Gastrocnemius medialis (tissue), 4 donors: ENCODE measurements at regions not wholly inside any gene's neighbourhood (a gene's known extent, or its start where the extent isn't known, plus 50 kb on each side); places are given as distances from the start of the nearest gene placed in this dataset.
"Not testable (repeated sequence)": the region's sequence is repeated elsewhere in the genome, so short reads cannot be mapped to it uniquely, and the experiment has no call there.

Experiments used
- ATAC-seq, 2 donors: fragments of 150-250 bp; one replicate each; pipeline ENCODE4 v1.9.1; 2016
- DNase-seq, 2 donors: peaks; one replicate each; pipeline ENCODE4 v3.0.0-alpha.2; 2019
- H3K27ac ChIP-seq, 4 donors: fragments of 200-600 bp; sonication (generic); 1 replicate in 1 of 4; 2 replicates in 3 of 4; pipeline ENCODE4 v1.5.1; 2016 to 2018; ENCODE audit warnings: mild to moderate bottlenecking in 2 of 4, moderate library complexity in 1 of 4
- H3K27me3 ChIP-seq, 3 donors: fragments of 200-600 bp; sonication (generic) in 2 of 3; 1 replicate in 1 of 3; 2 replicates in 2 of 3; pipeline versions ENCODE4 v1.5.1 to v1.6.0; 2016 to 2019; ENCODE audit warnings: mild to moderate bottlenecking in 1 of 3, moderate library complexity in 1 of 3
- H3K36me3 ChIP-seq, 2 donors: fragments of 200-600 bp; sonication (generic) in 1 of 2; one replicate each; pipeline ENCODE4 v1.5.1; 2017 to 2018
- H3K4me1 ChIP-seq, 2 donors: fragments of 200-600 bp; sonication (generic) in 1 of 2; one replicate each; pipeline ENCODE4 v1.5.1; 2016 to 2017; ENCODE audit warnings: mild to moderate bottlenecking in 2 of 2
- H3K4me3 ChIP-seq, 4 donors: fragments of 200-600 bp; sonication (generic) in 3 of 4; 1 replicate in 1 of 4; 2 replicates in 3 of 4; pipeline ENCODE4 v1.5.1; 2016 to 2019; ENCODE audit warnings: mild to moderate bottlenecking in 2 of 4
- H3K9me3 ChIP-seq, 3 donors: fragments of 200-600 bp; sonication (generic) in 2 of 3; 1 replicate in 1 of 3; 2 replicates in 2 of 3; pipeline ENCODE4 v1.5.1; 2016 to 2019
- POLR2A ChIP-seq, 2 donors: fragments of 450-650 bp; IDR thresholded peaks; one replicate each; pipeline ENCODE4 v1.6.1; 2017; ENCODE audit warnings: antibody characterized with exemption in 2 of 2, mild to moderate bottlenecking in 2 of 2, moderate library complexity in 2 of 2
- in situ Hi-C, 4 donors: fragments of 200-750 bp; cut with MboI; loops; one replicate each; pipeline versions ENCODE4 v1.15.0 to v1.8.0; 2017; ENCODE audit warnings: low sequenced_read_pairs in 4 of 4
- intact Hi-C: fragments of 100-400 bp; cut with DNase I; formaldehyde crosslinking; loops from one replicate; pipeline ENCODE4 v1.15.1; 2023; ENCODE audit warnings: low total_unique reads
- TF ChIP-seq, protein P1 (sequence below), 5 experiments: fragments of 450-650 bp in 3 of 5; fragments of 200-600 bp in 2 of 5; sonication (generic) in 2 of 5; IDR thresholded peaks in 4 of 5; conservative IDR thresholded peaks in 1 of 5; 1 replicate in 4 of 5; 2 replicates in 1 of 5; pipeline ENCODE4 v1.5.1; 2016 to 2019; ENCODE audit warnings: antibody characterized with exemption in 5 of 5, mild to moderate bottlenecking in 3 of 5, moderate library complexity in 3 of 5

DNA sequence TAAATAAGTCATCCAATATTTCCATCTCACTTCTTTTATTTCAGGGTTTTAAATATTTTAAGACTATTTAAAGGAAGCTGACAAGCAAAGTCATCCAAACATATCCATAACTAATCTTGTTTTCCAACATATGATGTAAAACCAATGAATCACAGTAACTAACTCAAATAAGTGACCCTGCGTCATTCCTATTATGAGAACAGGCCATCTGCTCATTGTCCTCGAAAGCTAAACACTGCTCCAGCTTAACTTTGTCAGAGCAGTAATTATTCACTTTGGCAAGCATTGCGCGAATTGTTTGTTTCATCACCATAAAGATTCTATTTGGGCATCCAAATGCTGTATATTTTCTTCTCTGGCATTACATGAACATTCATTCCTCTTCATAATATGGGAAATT, 99.1 kb downstream of the CAPZA3 start:
- Histone ChIP-seq H3K27me3 (no peaks in the 10 kb centered on the region), H3K4me1 (no peaks in the 10 kb centered on the region), H3K9me3 (no peaks in the 10 kb centered on the region), H3K4me3 (no peak overlapping the region), H3K27ac (no peak overlapping the region), H3K36me3 (no peaks in the 10 kb centered on the region)
- ATAC-seq: no peak
- intact Hi-C loops: no loop called here
- in situ Hi-C loops: no loop called here
- TF ChIP-seq POLR2A (IDR thresholded peaks at IDR 0.05): no peak
- TF ChIP-seq, protein P1, sequence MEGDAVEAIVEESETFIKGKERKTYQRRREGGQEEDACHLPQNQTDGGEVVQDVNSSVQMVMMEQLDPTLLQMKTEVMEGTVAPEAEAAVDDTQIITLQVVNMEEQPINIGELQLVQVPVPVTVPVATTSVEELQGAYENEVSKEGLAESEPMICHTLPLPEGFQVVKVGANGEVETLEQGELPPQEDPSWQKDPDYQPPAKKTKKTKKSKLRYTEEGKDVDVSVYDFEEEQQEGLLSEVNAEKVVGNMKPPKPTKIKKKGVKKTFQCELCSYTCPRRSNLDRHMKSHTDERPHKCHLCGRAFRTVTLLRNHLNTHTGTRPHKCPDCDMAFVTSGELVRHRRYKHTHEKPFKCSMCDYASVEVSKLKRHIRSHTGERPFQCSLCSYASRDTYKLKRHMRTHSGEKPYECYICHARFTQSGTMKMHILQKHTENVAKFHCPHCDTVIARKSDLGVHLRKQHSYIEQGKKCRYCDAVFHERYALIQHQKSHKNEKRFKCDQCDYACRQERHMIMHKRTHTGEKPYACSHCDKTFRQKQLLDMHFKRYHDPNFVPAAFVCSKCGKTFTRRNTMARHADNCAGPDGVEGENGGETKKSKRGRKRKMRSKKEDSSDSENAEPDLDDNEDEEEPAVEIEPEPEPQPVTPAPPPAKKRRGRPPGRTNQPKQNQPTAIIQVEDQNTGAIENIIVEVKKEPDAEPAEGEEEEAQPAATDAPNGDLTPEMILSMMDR (IDR thresholded peaks at IDR 0.05 in 4 of 5, conservative IDR thresholded peaks at IDR 0.05 in 1 of 5): no peak
- DNase-seq: no peak

DNA sequence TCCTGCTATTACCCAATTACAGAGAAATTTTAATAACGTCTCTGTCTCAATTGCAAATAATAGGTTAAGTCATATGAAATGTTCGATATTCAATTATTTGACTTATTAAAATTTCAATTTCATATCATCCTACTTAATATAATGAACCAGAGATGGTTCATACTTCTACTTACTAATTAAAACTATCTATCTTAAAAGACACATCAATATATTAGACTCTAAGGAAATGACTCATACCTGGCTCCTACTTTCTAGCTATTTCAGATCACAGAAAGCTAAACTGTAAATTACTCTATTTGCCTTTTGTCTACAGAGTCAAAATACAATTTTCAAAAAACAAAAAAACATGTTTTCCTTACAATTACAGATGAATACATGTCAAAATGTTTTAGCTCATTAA, 99.6 kb downstream of the CAPZA3 start:
- DNase-seq (no peak), ATAC-seq (no peak)
- no peaks in the 10 kb centered on the region for H3K4me1 ChIP-seq
- no peaks in the 10 kb centered on the region for H3K9me3 ChIP-seq
- H3K27ac ChIP-seq: no peak overlapping the region
- intact Hi-C loops: no loop called here
- H3K4me3 ChIP-seq: no peak overlapping the region
- in situ Hi-C loops: no loop called here
- H3K36me3 ChIP-seq: no peaks in the 10 kb centered on the region
- no peak for TF ChIP-seq POLR2A (IDR thresholded peaks at IDR 0.05)
- TF ChIP-seq, protein P1 (IDR thresholded peaks at IDR 0.05 in 4 of 5, conservative IDR thresholded peaks at IDR 0.05 in 1 of 5): no peak
- no peaks in the 10 kb centered on the region for H3K27me3 ChIP-seq

DNA sequence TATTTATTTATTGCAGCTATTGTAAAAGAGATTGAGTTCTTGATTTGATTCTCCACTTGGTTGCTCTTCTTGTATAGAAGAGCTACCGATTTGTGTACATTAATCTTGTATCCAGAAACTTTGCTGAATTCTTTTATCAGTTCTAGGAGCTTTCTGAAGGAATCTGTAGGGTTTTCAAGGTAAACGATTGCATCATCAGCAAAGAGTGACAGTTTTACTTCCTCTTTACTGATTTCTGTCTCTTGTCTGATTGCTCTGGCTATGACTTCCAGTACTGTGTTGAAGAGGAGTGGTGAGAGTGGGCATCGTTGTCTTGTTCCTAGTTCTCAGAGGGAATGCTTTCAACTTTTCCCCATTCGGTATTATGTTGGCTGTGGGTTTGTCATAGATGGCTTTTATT, 103.1 kb downstream of the CAPZA3 start:
- H3K27me3 ChIP-seq, DNase-seq, in situ Hi-C loops, H3K36me3 ChIP-seq, H3K9me3 ChIP-seq, H3K4me1 ChIP-seq, H3K4me3 ChIP-seq, ATAC-seq, H3K27ac ChIP-seq, intact Hi-C loops: not testable (repeated sequence)

DNA sequence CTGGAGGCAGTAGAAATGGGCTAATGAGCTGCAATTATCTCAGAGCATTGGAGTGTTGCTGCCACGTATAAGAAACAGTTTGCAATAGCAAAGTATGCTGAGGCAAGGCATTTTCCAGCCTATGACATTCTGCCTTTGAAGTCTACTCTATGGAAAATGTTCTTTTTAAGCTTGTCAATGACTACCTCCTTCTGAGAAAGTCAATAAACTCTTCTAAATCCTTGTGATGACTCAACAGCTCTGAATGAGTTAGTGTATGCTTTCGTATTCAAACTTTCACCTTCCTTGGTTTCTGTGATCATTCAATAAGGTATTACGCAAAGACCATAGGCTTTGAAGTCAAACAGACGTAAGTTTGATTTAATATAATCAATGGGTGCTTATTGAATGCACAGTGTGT, 111.2 kb downstream of the CAPZA3 start:
- intact Hi-C loops: no loop called here
- no peaks in the 10 kb centered on the region for H3K9me3 ChIP-seq
- H3K4me1 ChIP-seq: no peaks in the 10 kb centered on the region
- TF ChIP-seq, protein P1 (IDR thresholded peaks at IDR 0.05 in 4 of 5, conservative IDR thresholded peaks at IDR 0.05 in 1 of 5): no peak
- no peak for TF ChIP-seq POLR2A (IDR thresholded peaks at IDR 0.05)
- H3K4me3 ChIP-seq: no peak overlapping the region
- H3K36me3 ChIP-seq: no peaks in the 10 kb centered on the region
- ATAC-seq (no peak), DNase-seq (no peak)
- H3K27ac ChIP-seq: no peak overlapping the region
- H3K27me3 ChIP-seq: no peaks in the 10 kb centered on the region
- in situ Hi-C loops: no loop called here

GRCh38 chr12:18849761-18850160, 111.8 kb downstream of the CAPZA3 start:
- intact Hi-C loops: no loop called here
- in situ Hi-C loops: loop anchor here in 2 of 4 donors (25.0 kb wide), 1 partner anchor 338 kb away; no protein-coding TSS in a partner anchor

More at GRCh38 chr12:18849761-18850160, 111.8 kb downstream of the CAPZA3 start:
- H3K27ac ChIP-seq: no peak overlapping the region
- no peak for DNase-seq
- no peaks in the 10 kb centered on the region for H3K36me3 ChIP-seq
- H3K27me3 ChIP-seq: no peaks in the 10 kb centered on the region
- H3K9me3 ChIP-seq: no peaks in the 10 kb centered on the region
- H3K4me3 ChIP-seq: no peak overlapping the region
- TF ChIP-seq, protein P1 (IDR thresholded peaks at IDR 0.05 in 4 of 5, conservative IDR thresholded peaks at IDR 0.05 in 1 of 5): no peak
- TF ChIP-seq POLR2A (IDR thresholded peaks at IDR 0.05): no peak
- ATAC-seq: no peak
- no peaks in the 10 kb centered on the region for H3K4me1 ChIP-seq
